CD4-positive, alpha-beta T cell treated with Interleukin-17A for 4 hours (primary cell): ENCODE measurements at regions not wholly inside any gene's neighbourhood (a gene's known extent, or its start where the extent isn't known, plus 50 kb on each side); places are given as distances from the start of the nearest gene placed in this dataset.
"Not testable (repeated sequence)": the region's sequence is repeated elsewhere in the genome, so short reads cannot be mapped to it uniquely, and the experiment has no call there.

Source experiments
- DNase-seq: peaks from one replicate; pipeline ENCODE4 v3.0.0-alpha.2; 2020; ENCODE audit warnings: mixed read lengths

DNA sequence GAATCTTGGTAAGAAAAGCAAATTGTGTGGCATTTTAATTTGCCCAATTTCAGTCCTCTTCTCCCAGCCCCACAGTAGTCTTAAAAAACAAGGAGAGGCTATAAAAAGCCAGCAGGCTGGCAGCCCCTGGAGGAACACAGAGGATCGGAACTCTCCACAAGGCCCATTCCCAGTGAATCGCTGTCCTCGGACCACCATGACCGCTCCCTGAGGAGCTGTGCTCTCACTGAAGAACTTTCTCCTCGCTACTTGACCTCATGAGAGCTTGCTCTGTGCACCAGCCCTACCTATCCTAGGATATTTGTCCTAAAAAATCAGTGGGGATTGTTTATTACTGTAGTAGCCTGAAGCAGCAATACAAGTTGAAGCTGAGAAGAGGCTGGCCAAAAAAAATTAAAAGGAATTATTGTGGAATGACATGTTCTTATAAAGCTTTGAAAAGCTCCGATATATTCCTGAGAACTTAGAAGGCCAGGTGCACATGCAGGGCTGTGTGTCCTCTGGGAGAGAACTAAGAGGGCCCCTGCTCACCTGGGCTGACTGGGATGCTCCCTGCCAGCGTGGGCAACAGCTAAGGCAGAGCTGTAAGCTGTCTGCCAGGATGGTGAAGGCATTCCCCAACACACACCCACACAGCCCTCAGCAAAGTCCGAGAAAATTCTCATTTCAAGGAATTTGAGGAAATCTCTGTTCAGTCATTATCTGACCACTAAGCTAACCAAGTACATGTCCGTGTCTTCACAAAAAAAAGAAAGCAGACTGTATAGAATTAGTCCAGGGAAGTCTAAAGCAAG lies 148.8 kb upstream of the SFSWAP start:
- no peak for DNase-seq

DNA sequence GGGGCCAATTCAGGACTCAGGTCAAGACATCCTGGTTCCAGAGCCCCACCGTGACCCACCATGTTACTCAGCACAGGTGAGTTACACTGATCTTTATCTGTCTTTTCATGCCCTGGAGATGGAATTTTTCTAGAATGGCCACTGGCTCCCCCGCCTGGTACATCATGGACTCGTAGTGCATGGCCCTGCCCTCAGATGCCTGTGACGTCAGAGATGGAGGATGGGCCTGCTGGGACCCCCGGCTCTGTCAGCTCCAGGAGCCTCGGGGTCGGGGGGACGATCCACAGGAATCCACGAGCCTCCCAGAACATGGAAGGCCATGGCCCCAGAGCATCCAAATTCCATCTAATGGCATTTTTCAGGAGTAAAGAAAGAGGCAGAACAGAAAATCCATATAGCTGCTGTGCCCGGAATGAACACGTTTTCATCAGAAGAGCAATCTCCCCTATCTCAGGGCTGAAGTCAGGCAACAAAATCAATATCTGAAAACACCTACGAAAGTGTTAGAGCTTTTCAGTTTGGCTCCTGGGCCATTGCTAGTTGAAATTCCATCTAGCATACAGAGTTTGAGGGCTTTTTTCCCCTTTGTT lies 146.7 kb upstream of the SFSWAP start:
- DNase-seq, result peak; percentile 11

DNA sequence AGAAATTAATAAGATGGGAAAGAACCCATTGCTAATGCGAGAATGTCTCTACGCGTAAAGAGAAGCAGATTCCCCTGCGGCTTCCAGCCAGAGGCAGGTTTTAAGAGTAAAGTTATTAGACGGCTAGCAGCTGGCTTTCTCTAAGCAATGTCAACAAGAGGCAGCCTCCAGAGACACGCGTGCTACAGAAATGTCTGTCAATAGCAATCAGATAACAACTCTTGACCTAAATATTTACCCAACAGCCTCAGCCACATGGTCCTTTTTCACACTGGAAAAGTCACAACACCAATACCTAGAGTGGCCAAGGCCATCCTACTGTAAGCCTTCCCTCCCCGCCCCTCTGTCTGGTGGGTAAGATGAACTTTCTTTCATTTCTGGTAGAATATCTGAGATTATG lies 146.0 kb upstream of the SFSWAP start:
- no peak for DNase-seq

DNA sequence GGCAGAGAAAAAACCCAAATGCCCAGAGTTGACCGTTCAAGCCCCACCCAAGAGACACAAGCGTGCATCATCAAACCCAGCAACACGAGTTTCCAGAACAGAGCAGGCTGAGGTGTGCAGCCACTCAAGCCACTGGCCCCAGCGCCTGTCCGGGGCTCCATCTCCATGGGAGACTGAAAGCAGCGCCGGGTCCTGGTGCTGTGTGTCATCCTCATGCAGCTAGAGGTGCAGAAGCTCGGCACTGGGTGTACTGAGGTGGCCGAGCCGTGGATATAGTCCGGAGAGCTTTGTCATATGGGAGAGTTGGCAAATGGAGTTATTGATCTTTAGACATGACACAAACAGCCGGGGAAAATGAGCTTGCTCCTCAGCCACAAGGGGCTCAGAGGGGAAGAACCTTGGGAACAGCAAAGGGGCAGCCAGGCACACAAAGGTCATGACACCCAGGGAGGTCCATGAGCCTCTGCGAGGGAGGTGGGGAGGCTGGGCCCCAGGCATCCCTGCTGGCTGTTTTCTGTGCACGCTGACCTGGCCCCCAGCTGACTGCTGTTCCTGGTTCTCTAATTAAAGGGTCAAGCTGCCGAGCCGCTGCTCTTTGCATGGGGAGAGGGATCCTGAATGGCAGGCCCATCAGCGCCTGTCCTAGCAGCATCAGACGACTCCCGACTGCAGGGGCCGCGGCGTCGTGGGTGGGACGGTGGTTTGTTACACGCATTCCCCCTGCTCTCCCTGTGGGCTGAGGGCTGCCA lies 145.4 kb upstream of the SFSWAP start:
- no peak for DNase-seq

DNA sequence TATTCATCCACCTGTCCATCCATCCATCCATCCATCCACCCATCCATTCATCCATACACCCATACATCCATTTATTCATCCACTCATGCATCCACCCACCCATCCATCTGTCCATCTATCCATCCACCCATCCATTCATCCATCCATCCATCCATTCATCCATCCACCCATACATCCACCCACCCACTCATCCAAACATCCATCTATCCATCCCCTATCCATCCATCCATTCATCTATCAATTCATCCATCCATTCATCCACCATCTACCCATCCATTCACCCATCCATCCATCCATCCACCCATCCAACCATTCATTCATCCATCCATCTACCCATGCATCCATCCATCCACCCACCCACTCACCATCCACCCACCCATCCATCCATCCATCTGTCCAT lies 142.6 kb upstream of the SFSWAP start:
- DNase-seq, result no peak

DNA sequence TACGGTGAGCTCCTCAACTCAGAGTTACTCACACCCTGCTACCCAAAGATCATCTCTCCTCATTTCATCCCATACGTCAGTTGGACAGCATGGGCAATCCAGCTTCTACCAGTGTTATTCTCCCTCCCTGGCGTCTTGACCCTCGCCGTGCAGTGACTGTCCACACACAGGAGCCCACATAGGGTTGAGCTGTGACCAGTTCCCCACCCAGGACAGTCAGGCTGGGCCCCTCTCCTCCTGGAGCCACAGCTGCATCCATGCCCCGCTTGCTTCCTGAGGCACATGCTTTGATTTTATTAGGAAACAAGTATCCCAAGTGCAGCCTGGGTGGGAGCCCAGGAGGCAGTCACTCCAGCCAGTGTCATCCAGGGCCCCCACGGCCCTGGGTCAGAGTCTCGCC lies 140.3 kb upstream of the SFSWAP start:
- DNase-seq, result no peak

DNA sequence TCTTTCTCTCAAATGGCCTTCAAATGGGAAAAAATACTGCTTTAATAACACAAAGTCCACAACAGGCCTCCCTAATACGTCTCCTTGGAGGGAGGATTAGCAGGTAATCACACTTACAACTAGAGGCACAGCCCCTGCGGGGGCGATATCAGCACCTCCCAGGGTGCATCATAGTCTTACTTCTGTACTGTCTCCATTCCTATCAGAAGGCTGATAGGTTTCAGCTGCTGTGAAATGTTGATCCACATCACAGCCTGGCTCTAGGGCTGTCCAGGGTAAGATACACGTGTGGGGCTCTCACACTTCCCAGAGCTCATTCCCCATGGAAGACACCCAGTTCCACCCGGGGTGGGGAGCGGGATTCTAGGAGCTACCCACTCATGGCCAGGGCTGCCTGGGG lies 139.1 kb upstream of the SFSWAP start:
- DNase-seq, result no peak

DNA sequence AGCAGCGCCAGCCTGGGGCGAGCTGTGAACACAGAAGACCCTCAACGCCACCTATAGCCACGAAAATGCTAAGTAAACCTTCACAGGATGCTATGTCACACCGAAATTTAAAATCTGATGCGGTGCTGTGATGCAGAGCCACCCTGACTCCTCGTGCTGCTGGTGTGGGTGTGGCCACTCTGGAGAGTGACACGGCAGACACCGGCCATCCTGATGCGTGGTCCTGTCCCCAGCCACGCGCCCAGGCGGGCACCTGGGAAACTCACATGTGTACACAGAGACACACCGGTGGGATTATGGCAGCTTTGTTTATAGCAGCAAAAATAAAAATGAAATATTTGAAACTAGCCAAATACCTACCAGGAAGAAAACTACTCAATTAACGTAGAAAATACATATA lies 138.3 kb upstream of the SFSWAP start:
- DNase-seq, result no peak

DNA sequence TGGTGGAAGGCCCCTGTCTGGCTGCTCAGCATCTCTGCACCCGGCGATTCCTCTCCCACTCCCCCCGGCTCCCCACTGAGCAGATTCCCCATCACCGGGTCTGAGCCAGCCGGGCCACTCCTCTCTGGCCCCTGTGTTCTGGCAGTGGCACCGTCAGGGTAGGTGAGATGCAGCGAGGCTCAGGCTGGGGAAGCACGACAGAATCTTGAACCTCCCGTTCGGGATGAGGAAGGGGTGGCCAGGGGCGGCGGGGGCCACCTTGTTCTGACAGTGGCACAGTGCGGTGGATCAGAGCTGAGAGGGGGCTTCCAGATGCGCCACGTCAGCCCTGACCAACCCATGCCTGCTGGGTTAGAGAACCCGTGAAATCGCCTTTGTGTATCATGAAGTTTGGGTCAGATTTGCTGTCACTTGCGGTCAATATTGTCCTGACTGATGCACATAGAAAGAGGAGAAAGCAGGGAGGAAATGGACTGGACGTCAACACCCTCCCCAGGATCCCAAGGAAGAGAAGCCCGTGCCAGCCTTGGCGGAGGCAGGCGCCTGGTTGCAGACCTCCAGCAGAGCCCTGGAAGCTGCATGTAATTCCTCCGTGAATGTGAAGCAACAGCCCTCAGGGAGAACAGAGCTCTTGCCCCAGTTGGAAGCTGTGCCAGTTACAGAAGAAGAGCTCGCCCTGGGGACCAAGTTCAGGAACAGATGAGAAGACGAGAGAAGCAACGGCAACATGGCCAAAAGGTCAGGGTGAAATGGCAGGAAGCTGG lies 137.1 kb upstream of the SFSWAP start:
- no peak for DNase-seq

DNA sequence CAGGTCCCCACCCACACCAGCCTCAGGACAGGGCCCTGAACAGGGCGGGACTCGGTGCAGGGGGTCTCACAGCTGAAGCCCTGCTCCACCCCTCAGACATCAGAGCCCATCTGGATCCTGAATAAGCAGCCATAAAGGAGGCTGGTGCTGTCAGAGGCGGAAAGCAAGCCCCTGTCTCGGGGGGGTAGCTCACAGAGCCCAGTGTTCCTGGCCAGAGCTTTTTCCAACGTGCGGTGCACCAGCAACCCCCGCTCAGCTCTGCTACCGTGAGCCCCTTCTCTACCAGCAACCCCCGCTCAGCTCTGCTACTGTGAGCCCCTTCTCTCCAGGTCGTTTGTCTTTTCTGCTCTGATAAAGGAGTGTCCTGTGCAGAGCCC lies 136.5 kb upstream of the SFSWAP start:
- DNase-seq, result no peak

DNA sequence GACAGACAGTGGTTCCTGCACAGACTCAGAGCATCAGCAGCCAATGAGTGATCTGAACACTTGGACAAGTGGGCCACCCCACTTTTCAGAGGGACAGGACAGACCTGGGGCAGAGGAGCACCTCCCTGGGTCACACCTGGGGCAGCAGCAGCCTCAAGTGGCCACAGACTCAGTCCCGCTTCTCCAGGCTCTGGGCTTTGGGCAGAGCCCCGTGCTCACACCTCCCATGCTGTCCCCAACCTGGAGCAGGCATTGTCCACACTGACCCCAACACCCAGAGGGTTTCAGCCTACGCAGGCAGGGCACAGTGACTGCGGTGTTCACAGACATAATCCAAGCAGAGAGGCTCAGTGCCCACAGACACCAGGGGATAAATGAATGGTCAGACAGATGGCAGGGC lies 135.5 kb upstream of the SFSWAP start:
- no peak for DNase-seq

DNA sequence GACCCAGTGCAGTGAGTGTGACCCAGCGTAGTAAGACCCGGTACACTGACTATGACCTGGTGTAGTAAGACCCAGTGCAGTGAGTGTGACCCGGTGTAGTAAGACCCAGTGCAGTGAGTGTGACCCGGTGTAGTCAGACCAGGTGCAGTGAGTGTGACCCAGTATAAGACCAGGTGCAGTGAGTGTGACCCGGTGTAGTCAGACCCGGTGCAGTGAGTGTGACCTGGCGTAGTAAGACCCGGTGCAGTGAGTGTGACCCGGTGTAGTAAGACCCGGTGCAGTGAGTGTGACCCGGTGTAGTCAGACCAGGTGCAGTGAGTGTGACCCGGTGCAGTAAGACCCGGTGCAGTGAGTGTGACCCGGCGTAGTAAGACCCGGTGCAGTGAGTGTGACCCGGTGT lies 134.2 kb upstream of the SFSWAP start:
- not testable (repeated sequence) for DNase-seq

DNA sequence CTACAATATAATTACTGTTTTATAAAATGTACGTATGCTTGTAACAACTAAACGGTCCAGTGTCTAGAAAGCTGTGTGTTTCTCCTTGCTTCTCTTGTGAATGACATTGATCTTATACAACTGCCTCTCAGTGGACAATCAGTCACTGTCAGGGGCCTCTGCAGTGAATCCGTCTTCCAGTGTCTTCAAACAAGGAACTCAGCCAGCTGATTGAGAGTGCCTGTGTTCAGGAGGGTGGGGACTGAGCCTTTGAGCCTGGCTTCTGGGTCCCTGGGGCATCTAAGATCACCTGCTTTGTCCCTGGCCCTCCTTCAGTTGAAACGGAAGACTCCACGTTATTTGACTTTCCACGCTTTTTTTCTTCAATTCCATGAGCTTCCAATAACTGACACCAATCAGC lies 133.1 kb upstream of the SFSWAP start:
- no peak for DNase-seq

DNA sequence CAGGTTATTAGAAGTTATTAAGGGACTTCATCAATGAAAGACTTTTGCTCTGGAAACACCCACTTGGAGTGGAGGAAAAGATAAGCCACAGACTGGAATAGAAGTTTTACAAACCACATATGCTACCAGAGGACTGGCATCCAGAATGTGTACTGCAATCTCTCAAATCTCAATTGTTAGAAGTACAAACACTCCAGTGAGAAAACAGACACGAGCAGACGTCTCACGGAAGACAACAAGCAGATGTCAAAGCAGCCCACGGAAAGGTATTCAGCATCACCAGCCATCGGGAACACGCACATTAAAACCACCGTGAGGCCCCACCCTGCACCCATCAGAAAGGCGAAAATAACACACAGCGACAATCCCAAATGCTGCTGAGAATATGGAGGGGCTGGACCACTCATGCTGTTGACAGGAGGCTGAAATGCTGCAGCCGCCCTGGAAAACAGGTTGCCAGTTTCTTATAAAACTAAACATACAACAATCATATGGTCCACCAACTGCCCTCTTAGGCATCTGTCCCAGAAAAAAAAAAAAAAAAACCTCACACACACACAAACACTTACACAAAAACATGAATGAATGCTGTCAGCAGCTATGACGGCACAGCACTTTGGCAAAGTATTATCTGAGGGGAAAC lies 131.9 kb upstream of the SFSWAP start:
- DNase-seq, result no peak

DNA sequence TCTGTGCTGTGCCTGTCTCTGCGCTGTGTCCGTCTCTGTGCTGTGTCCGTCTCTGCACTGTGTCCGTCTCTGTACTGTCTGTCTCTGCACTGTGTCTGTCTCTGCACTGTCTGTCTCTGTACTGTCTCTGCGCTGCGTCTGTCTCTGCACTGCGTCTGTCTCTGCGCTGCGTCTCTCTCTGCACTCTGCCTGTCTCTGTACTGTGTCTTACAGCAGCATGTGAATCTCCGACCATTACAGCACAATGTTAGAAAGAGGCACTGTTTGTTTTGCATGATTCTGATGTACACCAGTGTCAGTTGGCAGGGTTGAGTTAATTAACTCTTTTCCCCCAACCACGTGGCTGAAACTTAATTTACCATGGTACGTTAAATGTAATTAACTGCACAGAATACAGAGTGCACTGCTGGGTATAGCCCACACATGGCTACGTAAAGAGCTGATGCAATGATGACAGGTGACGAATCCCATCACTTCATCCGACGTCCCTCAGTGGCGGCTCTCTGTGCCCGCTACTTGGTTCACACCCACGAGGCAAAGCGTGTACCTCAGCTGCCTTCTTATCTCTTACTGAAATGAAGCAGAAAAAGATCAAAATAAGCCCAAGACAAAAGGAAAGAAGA lies 127.7 kb upstream of the SFSWAP start:
- DNase-seq, result no peak

DNA sequence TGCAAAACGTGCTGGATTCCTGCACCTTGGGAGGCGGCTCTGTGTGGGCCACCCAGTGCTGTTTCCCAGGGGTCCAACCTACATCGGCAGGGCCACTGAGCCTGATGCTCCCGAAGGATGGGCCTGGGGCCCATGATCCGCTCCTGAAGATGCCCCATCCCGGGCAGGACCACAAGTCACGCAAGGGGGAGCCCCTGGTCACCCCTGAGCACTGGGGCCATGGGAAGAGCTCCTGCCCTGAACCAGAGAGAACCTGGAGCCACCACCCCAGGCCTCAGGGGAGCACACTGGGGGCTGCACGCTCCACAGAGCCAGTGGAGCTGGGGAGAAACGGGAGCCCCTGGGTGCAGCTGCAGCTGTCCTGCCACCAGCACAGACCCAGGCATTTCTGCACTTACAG lies 124.6 kb upstream of the SFSWAP start:
- no peak for DNase-seq

DNA sequence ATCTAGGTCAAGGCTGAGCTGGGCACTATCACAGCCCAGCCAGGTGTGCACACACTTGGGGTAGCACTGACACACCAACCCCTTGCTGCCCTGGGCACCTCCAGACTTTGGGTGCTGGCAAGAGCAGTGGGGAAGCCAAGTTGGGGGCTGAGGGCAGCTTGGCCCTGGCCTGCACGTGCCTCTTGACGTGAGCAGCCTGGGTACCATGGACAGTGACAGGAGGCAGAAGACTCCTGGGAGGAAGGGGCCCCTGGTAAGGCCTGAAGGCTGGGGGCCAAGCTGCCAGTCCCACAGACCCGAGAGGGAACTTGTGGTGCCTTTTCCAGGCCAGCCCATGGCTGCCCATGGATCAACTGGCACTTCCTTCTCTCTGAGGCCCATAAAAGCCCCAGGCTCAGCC lies 124.1 kb upstream of the SFSWAP start:
- no peak for DNase-seq

DNA sequence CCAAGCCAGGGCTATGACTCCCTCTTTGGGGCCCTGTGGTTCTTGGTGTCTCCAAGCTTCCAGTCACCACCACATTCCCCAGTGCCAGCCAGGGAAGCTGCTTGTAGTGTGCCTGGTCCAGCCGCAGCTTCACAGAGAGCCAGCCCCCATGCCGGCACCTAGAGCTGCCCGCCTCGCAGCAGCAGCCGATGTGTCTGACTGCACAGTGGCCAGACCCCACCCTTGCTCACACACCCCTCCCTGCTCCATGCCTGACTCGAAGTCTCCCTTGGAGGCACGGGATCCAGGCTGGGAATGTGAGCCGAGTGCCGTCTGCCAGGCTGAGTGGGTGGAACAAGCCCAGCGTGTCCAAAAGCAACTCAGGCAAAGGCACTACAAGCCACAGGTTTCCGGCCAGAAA lies 123.3 kb upstream of the SFSWAP start:
- no peak for DNase-seq

DNA sequence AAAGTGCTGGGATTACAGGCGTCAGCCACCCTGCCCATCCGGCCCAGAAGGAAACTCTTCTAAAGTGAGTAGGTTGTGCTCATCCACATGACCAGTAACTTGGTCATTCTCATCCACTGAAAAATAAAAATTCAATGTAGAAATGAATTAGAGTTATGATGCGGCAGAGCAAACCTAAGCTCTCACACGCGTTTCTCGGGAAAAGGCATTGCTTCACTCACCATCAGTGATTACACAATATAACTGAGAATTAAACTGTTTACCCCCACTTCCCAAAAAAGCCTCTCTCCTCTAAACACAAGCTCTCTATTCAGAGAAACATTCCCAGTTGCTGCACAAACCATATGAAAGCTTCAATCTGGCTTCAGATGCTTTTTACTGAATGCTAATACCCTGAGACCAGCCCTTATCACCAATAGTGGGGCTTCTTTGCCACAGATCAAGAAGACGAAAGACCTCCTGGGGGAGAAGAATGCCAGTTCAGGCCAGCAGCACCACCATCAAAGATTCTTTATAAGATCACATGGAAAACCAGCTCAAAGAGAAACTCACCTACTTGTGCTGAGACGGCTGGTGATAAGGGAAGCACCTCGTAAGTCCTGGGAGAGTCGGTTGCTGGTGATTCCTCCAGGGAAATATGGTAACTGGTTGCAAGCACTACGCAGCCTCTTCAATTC lies 121.5 kb upstream of the SFSWAP start:
- DNase-seq, result no peak

DNA sequence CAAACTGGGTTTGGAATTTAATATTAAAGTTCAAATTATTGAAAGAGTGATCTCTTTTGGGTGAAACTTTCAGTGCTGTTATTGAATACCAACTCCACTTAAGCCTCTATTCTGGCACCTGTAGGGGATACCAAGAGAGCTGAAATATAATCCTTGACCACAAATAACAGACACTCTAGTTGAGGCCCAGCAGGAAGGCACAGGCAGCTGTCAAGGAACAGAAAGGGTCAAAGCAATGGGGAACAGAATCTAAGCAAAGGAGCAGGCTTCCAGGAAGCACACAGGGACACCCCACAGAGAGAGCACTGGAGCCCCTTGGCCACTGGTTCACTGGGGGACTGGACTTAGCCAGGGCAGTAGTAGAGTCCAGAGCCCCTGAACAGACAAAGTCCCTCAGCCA lies 120.9 kb upstream of the SFSWAP start:
- no peak for DNase-seq

DNA sequence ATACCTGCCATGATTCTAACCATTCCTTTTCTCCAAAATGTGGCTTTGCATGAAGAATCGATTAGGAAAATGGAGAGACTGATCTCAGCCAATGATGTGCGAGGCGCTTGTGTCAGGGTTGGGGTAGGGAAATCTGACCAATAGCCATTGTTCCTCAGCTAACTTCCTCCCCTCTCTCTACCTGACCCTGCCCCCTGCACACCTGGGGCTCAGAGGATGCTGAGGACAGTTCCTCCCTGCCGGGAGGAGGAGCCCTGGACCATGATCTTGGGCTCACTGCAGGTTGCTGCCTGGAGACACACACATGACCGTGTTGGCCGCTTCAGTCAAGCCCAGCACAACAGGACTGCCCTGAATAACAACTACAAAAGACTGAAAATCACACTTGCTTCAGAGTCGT lies 119.8 kb upstream of the SFSWAP start:
- no peak for DNase-seq
